ENCODE measurements at regions not wholly inside any gene's neighbourhood (a gene's known extent, or its start where the extent isn't known, plus 50 kb on each side); places are given as distances from the start of the nearest gene placed in this dataset.

DNA sequence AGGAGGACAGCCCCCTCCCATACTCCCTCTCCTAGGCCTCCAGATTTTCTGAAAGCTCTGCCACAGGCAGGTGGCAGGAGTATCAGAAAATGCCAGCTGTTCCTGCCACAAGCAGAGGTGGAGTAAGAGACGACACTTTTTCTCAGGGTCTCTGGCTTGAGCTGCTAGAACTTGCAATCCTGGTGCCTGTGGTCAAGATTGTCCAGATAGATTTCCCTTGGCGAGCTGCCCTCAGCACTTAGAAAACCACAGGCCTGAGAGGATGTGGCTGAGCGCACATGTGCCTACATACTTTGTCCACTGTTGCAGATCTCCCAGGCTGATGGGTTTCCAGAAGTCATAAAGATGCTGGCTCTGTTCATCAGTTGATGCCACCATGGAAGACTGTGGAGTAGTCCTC is 65.7 kb upstream of the NAV2 start (continued):
- TF ChIP-seq KDM4A (IDR thresholded peaks at IDR 0.05; ENCODE audit: low read depth, low read length, severe bottlenecking) (no peak), GTF2F1 (IDR thresholded peaks at IDR 0.05; ENCODE audit: borderline replicate concordance, low read depth, low read length) (no peak), KDM1A (IDR thresholded peaks at IDR 0.05; ENCODE audit: borderline replicate concordance, low read length) (no peak), RBBP5 (IDR thresholded peaks at IDR 0.05; ENCODE audit: borderline replicate concordance, low read depth, low read length) (no peak), SP1 (IDR thresholded peaks at IDR 0.05; ENCODE audit: low read depth, low read length) (no peak)
- TF ChIP-seq, protein P1, sequence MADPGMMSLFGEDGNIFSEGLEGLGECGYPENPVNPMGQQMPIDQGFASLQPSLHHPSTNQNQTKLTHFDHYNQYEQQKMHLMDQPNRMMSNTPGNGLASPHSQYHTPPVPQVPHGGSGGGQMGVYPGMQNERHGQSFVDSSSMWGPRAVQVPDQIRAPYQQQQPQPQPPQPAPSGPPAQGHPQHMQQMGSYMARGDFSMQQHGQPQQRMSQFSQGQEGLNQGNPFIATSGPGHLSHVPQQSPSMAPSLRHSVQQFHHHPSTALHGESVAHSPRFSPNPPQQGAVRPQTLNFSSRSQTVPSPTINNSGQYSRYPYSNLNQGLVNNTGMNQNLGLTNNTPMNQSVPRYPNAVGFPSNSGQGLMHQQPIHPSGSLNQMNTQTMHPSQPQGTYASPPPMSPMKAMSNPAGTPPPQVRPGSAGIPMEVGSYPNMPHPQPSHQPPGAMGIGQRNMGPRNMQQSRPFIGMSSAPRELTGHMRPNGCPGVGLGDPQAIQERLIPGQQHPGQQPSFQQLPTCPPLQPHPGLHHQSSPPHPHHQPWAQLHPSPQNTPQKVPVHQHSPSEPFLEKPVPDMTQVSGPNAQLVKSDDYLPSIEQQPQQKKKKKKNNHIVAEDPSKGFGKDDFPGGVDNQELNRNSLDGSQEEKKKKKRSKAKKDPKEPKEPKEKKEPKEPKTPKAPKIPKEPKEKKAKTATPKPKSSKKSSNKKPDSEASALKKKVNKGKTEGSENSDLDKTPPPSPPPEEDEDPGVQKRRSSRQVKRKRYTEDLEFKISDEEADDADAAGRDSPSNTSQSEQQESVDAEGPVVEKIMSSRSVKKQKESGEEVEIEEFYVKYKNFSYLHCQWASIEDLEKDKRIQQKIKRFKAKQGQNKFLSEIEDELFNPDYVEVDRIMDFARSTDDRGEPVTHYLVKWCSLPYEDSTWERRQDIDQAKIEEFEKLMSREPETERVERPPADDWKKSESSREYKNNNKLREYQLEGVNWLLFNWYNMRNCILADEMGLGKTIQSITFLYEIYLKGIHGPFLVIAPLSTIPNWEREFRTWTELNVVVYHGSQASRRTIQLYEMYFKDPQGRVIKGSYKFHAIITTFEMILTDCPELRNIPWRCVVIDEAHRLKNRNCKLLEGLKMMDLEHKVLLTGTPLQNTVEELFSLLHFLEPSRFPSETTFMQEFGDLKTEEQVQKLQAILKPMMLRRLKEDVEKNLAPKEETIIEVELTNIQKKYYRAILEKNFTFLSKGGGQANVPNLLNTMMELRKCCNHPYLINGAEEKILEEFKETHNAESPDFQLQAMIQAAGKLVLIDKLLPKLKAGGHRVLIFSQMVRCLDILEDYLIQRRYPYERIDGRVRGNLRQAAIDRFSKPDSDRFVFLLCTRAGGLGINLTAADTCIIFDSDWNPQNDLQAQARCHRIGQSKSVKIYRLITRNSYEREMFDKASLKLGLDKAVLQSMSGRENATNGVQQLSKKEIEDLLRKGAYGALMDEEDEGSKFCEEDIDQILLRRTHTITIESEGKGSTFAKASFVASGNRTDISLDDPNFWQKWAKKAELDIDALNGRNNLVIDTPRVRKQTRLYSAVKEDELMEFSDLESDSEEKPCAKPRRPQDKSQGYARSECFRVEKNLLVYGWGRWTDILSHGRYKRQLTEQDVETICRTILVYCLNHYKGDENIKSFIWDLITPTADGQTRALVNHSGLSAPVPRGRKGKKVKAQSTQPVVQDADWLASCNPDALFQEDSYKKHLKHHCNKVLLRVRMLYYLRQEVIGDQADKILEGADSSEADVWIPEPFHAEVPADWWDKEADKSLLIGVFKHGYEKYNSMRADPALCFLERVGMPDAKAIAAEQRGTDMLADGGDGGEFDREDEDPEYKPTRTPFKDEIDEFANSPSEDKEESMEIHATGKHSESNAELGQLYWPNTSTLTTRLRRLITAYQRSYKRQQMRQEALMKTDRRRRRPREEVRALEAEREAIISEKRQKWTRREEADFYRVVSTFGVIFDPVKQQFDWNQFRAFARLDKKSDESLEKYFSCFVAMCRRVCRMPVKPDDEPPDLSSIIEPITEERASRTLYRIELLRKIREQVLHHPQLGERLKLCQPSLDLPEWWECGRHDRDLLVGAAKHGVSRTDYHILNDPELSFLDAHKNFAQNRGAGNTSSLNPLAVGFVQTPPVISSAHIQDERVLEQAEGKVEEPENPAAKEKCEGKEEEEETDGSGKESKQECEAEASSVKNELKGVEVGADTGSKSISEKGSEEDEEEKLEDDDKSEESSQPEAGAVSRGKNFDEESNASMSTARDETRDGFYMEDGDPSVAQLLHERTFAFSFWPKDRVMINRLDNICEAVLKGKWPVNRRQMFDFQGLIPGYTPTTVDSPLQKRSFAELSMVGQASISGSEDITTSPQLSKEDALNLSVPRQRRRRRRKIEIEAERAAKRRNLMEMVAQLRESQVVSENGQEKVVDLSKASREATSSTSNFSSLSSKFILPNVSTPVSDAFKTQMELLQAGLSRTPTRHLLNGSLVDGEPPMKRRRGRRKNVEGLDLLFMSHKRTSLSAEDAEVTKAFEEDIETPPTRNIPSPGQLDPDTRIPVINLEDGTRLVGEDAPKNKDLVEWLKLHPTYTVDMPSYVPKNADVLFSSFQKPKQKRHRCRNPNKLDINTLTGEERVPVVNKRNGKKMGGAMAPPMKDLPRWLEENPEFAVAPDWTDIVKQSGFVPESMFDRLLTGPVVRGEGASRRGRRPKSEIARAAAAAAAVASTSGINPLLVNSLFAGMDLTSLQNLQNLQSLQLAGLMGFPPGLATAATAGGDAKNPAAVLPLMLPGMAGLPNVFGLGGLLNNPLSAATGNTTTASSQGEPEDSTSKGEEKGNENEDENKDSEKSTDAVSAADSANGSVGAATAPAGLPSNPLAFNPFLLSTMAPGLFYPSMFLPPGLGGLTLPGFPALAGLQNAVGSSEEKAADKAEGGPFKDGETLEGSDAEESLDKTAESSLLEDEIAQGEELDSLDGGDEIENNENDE (IDR thresholded peaks at IDR 0.05; ENCODE audit: insufficient replicate concordance, low read length) = no peak
